Activated B cell treated with CpG ODN at 0.5 μM for 24 hours (primary cell): ENCODE measurements at regions not wholly inside any gene's neighbourhood (a gene's known extent, or its start where the extent isn't known, plus 50 kb on each side); places are given as distances from the start of the nearest gene placed in this dataset.
"Not testable (repeated sequence)": the region's sequence is repeated elsewhere in the genome, so short reads cannot be mapped to it uniquely, and the experiment has no call there.

ENCODE experiments used
- ATAC-seq: fragments of 200-7000 bp; cut with Tn5 transposase; one replicate; pipeline ENCODE4 v1.10.0; 2021; ENCODE audit warnings: low read depth, mild to moderate bottlenecking, moderate library complexity
- CTCF ChIA-PET: fragments of 350-600 bp; sonication (Branson Sonifier 250); formaldehyde crosslinking; loops from one replicate; lab custom pipeline; 2021; ENCODE audit warnings: antibody characterized with exemption; lab: Charles Lee
- POLR2A ChIA-PET: fragments of 350-600 bp; sonication (Branson Sonifier 250); formaldehyde crosslinking; loops from one replicate; lab custom pipeline; 2021; ENCODE audit warnings: antibody characterized with exemption; lab: Charles Lee
- DNase-seq: peaks from one replicate; pipeline ENCODE4 v3.0.0; 2022
- H3K27ac Mint-ChIP-seq: one replicate; pipeline ENCODE4 v1.8.0; 2020; ENCODE audit warnings: mixed read lengths
- H3K27me3 Mint-ChIP-seq: one replicate; pipeline ENCODE4 v1.8.0; 2021; ENCODE audit warnings: mixed read lengths
- H3K36me3 Mint-ChIP-seq: one replicate; pipeline ENCODE4 v1.8.0; 2021; ENCODE audit warnings: low read depth, mixed read lengths
- H3K4me1 Mint-ChIP-seq: one replicate; pipeline ENCODE4 v1.8.0; 2021; ENCODE audit warnings: mixed read lengths
- H3K4me3 Mint-ChIP-seq: one replicate; pipeline ENCODE4 v1.8.0; 2020; ENCODE audit warnings: mild to moderate bottlenecking, mixed read lengths
- H3K9me3 Mint-ChIP-seq: one replicate; pipeline ENCODE4 v1.8.0; 2020; ENCODE audit warnings: mixed read lengths
- intact Hi-C: fragments of 100-400 bp; cut with micrococcal nuclease; formaldehyde crosslinking; loops from one replicate; pipeline ENCODE4 v1.15.1; 2024
- TF ChIP-seq, protein P1 (sequence below): fragments of 200-600 bp; IDR thresholded peaks from one replicate; pipeline ENCODE4 v1.8.0; 2022; ENCODE audit warnings: antibody characterized with exemption, mild to moderate bottlenecking

DNA sequence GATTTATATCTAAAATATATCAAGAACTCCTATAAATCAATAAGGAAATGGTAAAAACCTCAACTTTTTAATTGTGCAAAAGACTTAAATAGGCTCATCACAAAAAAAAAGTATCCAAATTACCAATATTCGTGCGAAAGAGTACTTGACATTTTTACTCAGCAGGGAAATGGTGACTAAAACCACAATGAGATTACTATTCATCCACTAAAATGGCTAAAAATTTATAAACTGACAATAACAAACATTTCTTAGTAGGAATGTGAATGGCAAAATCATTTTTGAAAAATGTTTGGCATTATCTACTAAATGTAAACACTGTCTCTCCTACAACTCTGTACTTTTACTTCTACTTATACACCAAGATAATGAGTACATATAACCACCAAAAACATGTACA, 184.8 kb upstream of the RND3 start:
- H3K36me3 Mint-ChIP-seq: no peaks in the 10 kb centered on the region
- H3K27ac Mint-ChIP-seq: no peak overlapping the region
- TF ChIP-seq, protein P1, sequence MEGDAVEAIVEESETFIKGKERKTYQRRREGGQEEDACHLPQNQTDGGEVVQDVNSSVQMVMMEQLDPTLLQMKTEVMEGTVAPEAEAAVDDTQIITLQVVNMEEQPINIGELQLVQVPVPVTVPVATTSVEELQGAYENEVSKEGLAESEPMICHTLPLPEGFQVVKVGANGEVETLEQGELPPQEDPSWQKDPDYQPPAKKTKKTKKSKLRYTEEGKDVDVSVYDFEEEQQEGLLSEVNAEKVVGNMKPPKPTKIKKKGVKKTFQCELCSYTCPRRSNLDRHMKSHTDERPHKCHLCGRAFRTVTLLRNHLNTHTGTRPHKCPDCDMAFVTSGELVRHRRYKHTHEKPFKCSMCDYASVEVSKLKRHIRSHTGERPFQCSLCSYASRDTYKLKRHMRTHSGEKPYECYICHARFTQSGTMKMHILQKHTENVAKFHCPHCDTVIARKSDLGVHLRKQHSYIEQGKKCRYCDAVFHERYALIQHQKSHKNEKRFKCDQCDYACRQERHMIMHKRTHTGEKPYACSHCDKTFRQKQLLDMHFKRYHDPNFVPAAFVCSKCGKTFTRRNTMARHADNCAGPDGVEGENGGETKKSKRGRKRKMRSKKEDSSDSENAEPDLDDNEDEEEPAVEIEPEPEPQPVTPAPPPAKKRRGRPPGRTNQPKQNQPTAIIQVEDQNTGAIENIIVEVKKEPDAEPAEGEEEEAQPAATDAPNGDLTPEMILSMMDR: no peak
- POLR2A ChIA-PET: no interaction called here
- H3K4me1 Mint-ChIP-seq: no peaks in the 10 kb centered on the region
- ATAC-seq: no peak
- DNase-seq: no peak
- H3K9me3 Mint-ChIP-seq: peaks cover 4% of the 10 kb centered on the region
- CTCF ChIA-PET: no interaction called here
- no peak overlapping the region for H3K4me3 Mint-ChIP-seq
- intact Hi-C loops: no loop called here
- no peaks in the 10 kb centered on the region for H3K27me3 Mint-ChIP-seq

DNA sequence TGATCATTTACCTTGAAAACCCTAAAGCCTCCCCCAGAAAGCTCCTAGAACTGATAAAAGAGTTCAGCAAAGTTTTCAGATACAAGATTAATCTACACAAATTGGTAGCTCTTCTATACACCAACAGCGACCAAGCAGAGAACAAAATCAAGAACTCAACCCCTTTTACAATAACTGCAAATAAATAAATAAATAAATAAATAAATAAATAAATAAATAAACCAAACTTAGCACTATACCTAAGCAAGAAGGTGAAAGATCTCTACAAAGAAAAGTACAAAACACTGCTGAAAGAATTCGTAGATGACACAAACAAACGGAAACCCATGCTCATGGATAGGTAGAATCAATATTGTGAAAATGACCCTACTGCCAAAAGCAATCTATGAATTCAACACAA, 182.0 kb upstream of the RND3 start:
- H3K4me3 Mint-ChIP-seq: no peak overlapping the region
- CTCF ChIA-PET: no interaction called here
- DNase-seq: no peak
- H3K27me3 Mint-ChIP-seq: no peaks in the 10 kb centered on the region
- H3K27ac Mint-ChIP-seq: no peak overlapping the region
- POLR2A ChIA-PET: no interaction called here
- no peak for ATAC-seq
- TF ChIP-seq, protein P1: no peak
- peaks cover 4% of the 10 kb centered on the region for H3K9me3 Mint-ChIP-seq
- H3K4me1 Mint-ChIP-seq: no peaks in the 10 kb centered on the region
- H3K36me3 Mint-ChIP-seq: no peaks in the 10 kb centered on the region
- intact Hi-C loops: no loop called here

DNA sequence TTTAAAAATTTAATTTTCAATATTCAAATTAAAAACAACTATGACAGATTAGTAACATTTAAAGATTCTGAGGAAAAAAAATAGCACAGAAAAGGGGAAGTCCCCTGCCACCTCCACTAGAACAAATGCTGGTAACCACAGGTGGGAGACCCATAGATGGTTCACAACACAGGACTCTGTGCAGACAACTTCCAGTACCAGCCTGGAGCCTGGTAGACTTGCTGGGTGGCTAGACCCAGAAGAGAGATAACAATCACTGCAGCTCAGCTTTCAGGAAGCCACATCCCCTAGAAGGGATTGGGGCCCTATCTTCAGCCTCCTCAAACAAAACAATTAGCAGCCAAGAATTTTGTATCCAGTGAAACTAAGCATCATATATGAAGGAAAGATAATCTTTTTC, 179.6 kb upstream of the RND3 start:
- H3K27me3 Mint-ChIP-seq, H3K4me1 Mint-ChIP-seq, H3K9me3 Mint-ChIP-seq, H3K27ac Mint-ChIP-seq, DNase-seq, intact Hi-C loops, H3K4me3 Mint-ChIP-seq, H3K36me3 Mint-ChIP-seq, POLR2A ChIA-PET, CTCF ChIA-PET, ATAC-seq: not testable (repeated sequence)

DNA sequence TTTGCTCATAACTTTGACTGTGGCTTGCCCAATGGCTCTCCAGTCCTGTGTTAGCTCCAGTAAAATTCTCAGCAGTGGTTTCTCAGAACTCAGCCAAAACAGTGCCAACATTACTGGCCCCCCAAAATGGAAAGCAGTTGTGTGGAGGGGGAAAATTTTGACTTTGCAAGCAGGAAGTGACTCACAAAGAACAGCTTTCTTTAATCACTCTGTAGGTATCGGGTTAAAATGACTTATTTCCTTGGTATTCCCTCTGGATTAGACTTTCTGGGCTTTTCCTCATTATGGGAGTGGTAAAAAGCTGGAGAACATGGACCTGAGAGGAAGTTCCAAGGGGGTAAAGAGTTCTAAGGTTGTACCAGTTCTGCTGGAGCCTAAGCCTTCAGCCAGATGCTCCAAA, 175.7 kb upstream of the RND3 start:
- intact Hi-C loops: no loop called here
- ChIA-PET POLR2A (no interaction called here), CTCF (no interaction called here)
- no peaks in the 10 kb centered on the region for H3K36me3 Mint-ChIP-seq
- H3K27ac Mint-ChIP-seq: no peak overlapping the region
- H3K9me3 Mint-ChIP-seq: peaks cover 17% of the 10 kb centered on the region
- TF ChIP-seq, protein P1: no peak
- DNase-seq (no peak), ATAC-seq (no peak)
- no peak overlapping the region for H3K4me3 Mint-ChIP-seq
- H3K4me1 Mint-ChIP-seq: no peaks in the 10 kb centered on the region
- H3K27me3 Mint-ChIP-seq: no peaks in the 10 kb centered on the region

DNA sequence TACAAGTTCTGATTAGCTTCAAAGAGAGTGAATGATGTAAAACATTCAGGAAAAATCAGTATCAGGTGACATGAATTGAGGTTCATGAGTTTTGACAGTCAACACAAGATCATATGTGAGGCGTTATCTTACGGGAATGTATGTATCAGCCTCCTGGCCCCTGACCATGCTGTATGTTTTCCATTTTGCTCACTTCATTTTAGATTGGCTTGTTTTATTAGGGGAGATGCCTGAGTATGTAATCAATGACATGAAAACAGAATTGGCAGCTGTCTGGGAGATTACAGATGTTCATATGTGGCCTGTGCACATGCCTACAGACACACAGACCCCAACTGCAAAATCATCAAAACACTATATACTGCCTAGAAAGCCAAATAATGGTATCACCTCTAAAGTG, 168.5 kb upstream of the RND3 start:
- Mint-ChIP-seq H3K9me3 (peaks cover 7% of the 10 kb centered on the region), H3K4me3 (no peak overlapping the region), H3K27ac (no peak overlapping the region), H3K4me1 (no peaks in the 10 kb centered on the region), H3K36me3 (no peaks in the 10 kb centered on the region), H3K27me3 (no peaks in the 10 kb centered on the region)
- POLR2A ChIA-PET: no interaction called here
- DNase-seq (no peak), ATAC-seq (no peak)
- intact Hi-C loops: no loop called here
- TF ChIP-seq, protein P1: no peak
- CTCF ChIA-PET: no interaction called here

DNA sequence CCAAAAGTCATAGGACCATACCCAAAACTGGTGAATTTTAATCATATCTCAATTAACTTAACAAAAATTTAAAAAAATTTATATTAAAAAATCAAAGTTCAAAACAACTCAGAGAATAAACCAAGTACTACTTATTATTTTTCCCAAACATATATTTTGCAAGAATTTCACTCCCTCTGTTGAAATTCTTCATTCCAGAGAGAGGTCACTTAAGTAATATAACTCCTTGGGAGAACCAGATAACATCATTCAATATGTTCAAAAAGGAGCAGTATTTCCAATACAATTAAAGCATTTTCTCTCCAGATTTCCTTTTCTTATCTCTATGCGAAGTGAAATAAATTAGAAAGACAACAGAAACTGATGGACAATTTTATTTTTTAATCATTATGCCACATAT, 165.9 kb upstream of the RND3 start:
- no peak for ATAC-seq
- intact Hi-C loops: no loop called here
- no peaks in the 10 kb centered on the region for H3K27me3 Mint-ChIP-seq

More for the DNA sequence above, 165.9 kb upstream of the RND3 start:
- CTCF ChIA-PET: no interaction called here
- Mint-ChIP-seq H3K4me3 (no peak overlapping the region), H3K36me3 (no peaks in the 10 kb centered on the region), H3K27ac (no peak overlapping the region), H3K4me1 (no peaks in the 10 kb centered on the region), H3K9me3 (peaks cover 2% of the 10 kb centered on the region)
- no peak for DNase-seq
- POLR2A ChIA-PET: no interaction called here
- TF ChIP-seq, protein P1: no peak
